Liver (tissue), 8 donors: ENCODE measurements at regions not wholly inside any gene's neighbourhood (a gene's known extent, or its start where the extent isn't known, plus 50 kb on each side); places are given as distances from the start of the nearest gene placed in this dataset.

ENCODE experiments used
- DNase-seq: peaks from one replicate; pipeline ENCODE4 v3.0.0-alpha.2; 2017; ENCODE audit warnings: low spot score
- H3K27ac ChIP-seq, 2 donors: one replicate each; pipeline ENCODE4 v1.7.0; 2013; ENCODE audit warnings: inconsistent platforms in 2 of 2, low read length in 2 of 2, control low read depth in 1 of 2, low read depth in 1 of 2, mild to moderate bottlenecking in 1 of 2
- H3K27me3 ChIP-seq, 4 donors: one replicate each; pipeline versions ENCODE4 v1.6.1 to v1.7.0; 2013; ENCODE audit warnings: low read length in 3 of 4, inconsistent platforms in 1 of 4, mild to moderate bottlenecking in 1 of 4, moderate library complexity in 1 of 4; ENCODE audit not compliant: control insufficient read depth in 4 of 4, insufficient read depth in 4 of 4
- H3K36me3 ChIP-seq, 4 donors: one replicate each; pipeline versions ENCODE4 v1.6.1 to v1.7.0; 2013; ENCODE audit warnings: low read length in 3 of 4, mild to moderate bottlenecking in 3 of 4, low read depth in 1 of 4, moderate library complexity in 1 of 4; ENCODE audit not compliant: control insufficient read depth in 4 of 4, insufficient read depth in 3 of 4
- H3K4me1 ChIP-seq, 4 donors: one replicate each; pipeline versions ENCODE4 v1.6.1 to v1.7.0; 2013; ENCODE audit warnings: low read length in 3 of 4, mild to moderate bottlenecking in 3 of 4, moderate library complexity in 1 of 4; ENCODE audit not compliant: control insufficient read depth in 4 of 4, insufficient read depth in 4 of 4
- H3K4me3 ChIP-seq, 3 donors: one replicate each; pipeline versions ENCODE4 v1.6.1 to v1.7.0; 2013; ENCODE audit warnings: low read length in 3 of 3, control low read depth in 1 of 3, low read depth in 1 of 3, mild to moderate bottlenecking in 1 of 3
- H3K9ac ChIP-seq, 2 donors: one replicate each; pipeline ENCODE4 v1.7.0; 2013; ENCODE audit warnings: low read length in 2 of 2, mild to moderate bottlenecking in 2 of 2, moderate library complexity in 2 of 2, control low read depth in 1 of 2, low read depth in 1 of 2
- H3K9me3 ChIP-seq, 4 donors: one replicate each; pipeline versions ENCODE4 v1.6.1 to v1.7.0; 2013; ENCODE audit warnings: low read length in 3 of 4; ENCODE audit not compliant: control insufficient read depth in 4 of 4
- ATF3 ChIP-seq: IDR thresholded peaks from 2 replicates; pipeline ENCODE4 v1.6.1; 2016; ENCODE audit warnings: antibody characterized with exemption
- CTCF ChIP-seq: fragments of 150-350 bp; IDR thresholded peaks from 2 replicates; pipeline ENCODE4 v1.5.1; 2017; ENCODE audit warnings: improper control_type of control experiment, low read depth, low read length; ENCODE audit not compliant: missing input control
- EGR1 ChIP-seq, 2 donors: IDR thresholded peaks; 2 replicates each; pipeline ENCODE4 v1.6.1; 2016 to 2018; ENCODE audit warnings: antibody characterized with exemption in 2 of 2, low read depth in 2 of 2
- FOXA1 ChIP-seq: IDR thresholded peaks from 2 replicates; pipeline ENCODE4 v1.6.1; 2016; ENCODE audit warnings: antibody characterized with exemption
- FOXA2 ChIP-seq: IDR thresholded peaks from 2 replicates; pipeline ENCODE4 v1.6.1; 2016; ENCODE audit warnings: antibody characterized with exemption
- GABPA ChIP-seq, 2 donors: IDR thresholded peaks in 1 of 2; conservative IDR thresholded peaks in 1 of 2; 2 replicates each; pipeline ENCODE4 v1.6.1; 2016; ENCODE audit warnings: antibody characterized with exemption in 2 of 2, mild to moderate bottlenecking in 1 of 2, moderate library complexity in 1 of 2
- HNF4A ChIP-seq, 2 donors: conservative IDR thresholded peaks; 2 replicates each; pipeline ENCODE4 v1.6.1; 2016; ENCODE audit warnings: antibody characterized with exemption in 2 of 2, mild to moderate bottlenecking in 2 of 2
- MAX ChIP-seq: IDR thresholded peaks from 2 replicates; pipeline ENCODE4 v1.6.1; 2016; ENCODE audit warnings: antibody characterized with exemption
- NR2F2 ChIP-seq: IDR thresholded peaks from 2 replicates; pipeline ENCODE4 v1.6.1; 2016; ENCODE audit warnings: antibody characterized with exemption
- RAD21 ChIP-seq, 2 donors: IDR thresholded peaks; 2 replicates each; pipeline ENCODE4 v1.6.1; 2016; ENCODE audit warnings: antibody characterized with exemption in 2 of 2, mild to moderate bottlenecking in 2 of 2
- RXRA ChIP-seq, 2 donors: IDR thresholded peaks; 2 replicates each; pipeline ENCODE4 v1.6.1; 2017 to 2018; ENCODE audit warnings: antibody characterized with exemption in 2 of 2, mild to moderate bottlenecking in 1 of 2
- SP1 ChIP-seq: IDR thresholded peaks from 2 replicates; pipeline ENCODE4 v1.6.1; 2018; ENCODE audit warnings: antibody characterized with exemption, mild to moderate bottlenecking
- TAF1 ChIP-seq: conservative IDR thresholded peaks from 2 replicates; pipeline ENCODE4 v1.6.1; 2016; ENCODE audit warnings: antibody characterized with exemption, mild to moderate bottlenecking
- YY1 ChIP-seq: IDR thresholded peaks from 2 replicates; pipeline ENCODE4 v1.6.1; 2016; ENCODE audit warnings: antibody characterized with exemption, mild to moderate bottlenecking
- ZBTB33 ChIP-seq: IDR thresholded peaks from 2 replicates; pipeline ENCODE4 v1.6.1; 2016; ENCODE audit warnings: antibody characterized with exemption
- WGBS: extraction: QIAGEN DNeasy Blood & Tissue Kit; methylation state at CpG from one replicate; pipeline ENCODE4 v1.1.7; 2013; 5-methylcytosine and 5-hydroxymethylcytosine counted together
- donor health status: healthy.
- donor health status: healthy.
- donor health status: healthy.
- donor health status: healthy.
- donor health status: healthy.

GRCh38 chr4:181151856-181152255, 1091.3 kb upstream of the TENM3 start (continued):
- no peak for TF ChIP-seq MAX
- TF ChIP-seq ZBTB33: no peak
- TF ChIP-seq HNF4A (conservative IDR thresholded peaks at IDR 0.05): no peak
- TF ChIP-seq GABPA (IDR thresholded peaks at IDR 0.05 in 1 of 2, conservative IDR thresholded peaks at IDR 0.05 in 1 of 2): no peak
- TF ChIP-seq YY1: no peak
- no peak for TF ChIP-seq FOXA2
- no peak for TF ChIP-seq EGR1 (IDR thresholded peaks at IDR 0.05; ENCODE audit: low read depth in 2 of 2)
- no peak for TF ChIP-seq FOXA1

GRCh38 chr4:181157647-181158046, 1085.6 kb upstream of the TENM3 start:
- WGBS: 66% methylated on average over 4 of the region's 4 CpGs
- Histone ChIP-seq H3K4me1 (no peaks in the 10 kb centered on the region), H3K36me3 (no peaks in the 10 kb centered on the region), H3K27me3 (peaks cover 0 to 3% (median 0%) of the 10 kb centered on the region in 4 donors), H3K4me3 (no peak overlapping the region), H3K9me3 (peaks cover 0 to 2% (median 0%) of the 10 kb centered on the region in 4 donors), H3K27ac (no peak overlapping the region), H3K9ac (no peak overlapping the region)
- TF ChIP-seq FOXA1 (no peak), MAX (no peak)
- DNase-seq: no peak

- Histone ChIP-seq H3K36me3 (no peaks in the 10 kb centered on the region), H3K9me3 (peaks cover 0 to 2% (median 0%) of the 10 kb centered on the region in 4 donors), H3K4me1 (no peaks in the 10 kb centered on the region), H3K27me3 (peaks cover 0 to 3% (median 0%) of the 10 kb centered on the region in 4 donors), H3K4me3 (no peak overlapping the region), H3K9ac (no peak overlapping the region), H3K27ac (no peak overlapping the region)
- 74% methylated on average over 8 of the region's 8 CpGs for WGBS
- no peak for DNase-seq
- TF ChIP-seq RXRA (IDR thresholded peaks at IDR 0.05): no peak
- TF ChIP-seq FOXA2: no peak
- no peak for TF ChIP-seq CTCF
- no peak for TF ChIP-seq SP1
- no peak for TF ChIP-seq NR2F2
- TF ChIP-seq GABPA (IDR thresholded peaks at IDR 0.05 in 1 of 2, conservative IDR thresholded peaks at IDR 0.05 in 1 of 2): no peak
- no peak for TF ChIP-seq RAD21 (IDR thresholded peaks at IDR 0.05)
- TF ChIP-seq EGR1 (IDR thresholded peaks at IDR 0.05; ENCODE audit: low read depth in 2 of 2): no peak
- TF ChIP-seq HNF4A (conservative IDR thresholded peaks at IDR 0.05): no peak
- no peak for TF ChIP-seq TAF1
- TF ChIP-seq ATF3: no peak
- TF ChIP-seq FOXA1: no peak
- TF ChIP-seq MAX: no peak
- no peak for TF ChIP-seq YY1
Measured at GRCh38 chr4:181158971-181159370, 1084.2 kb upstream of the TENM3 start.
